Karpas-422 (cell line): ENCODE measurements at regions not wholly inside any gene's neighbourhood (a gene's known extent, or its start where the extent isn't known, plus 50 kb on each side); places are given as distances from the start of the nearest gene placed in this dataset.

Experiments used
- DNase-seq: peaks from one replicate; pipeline ENCODE4 v3.0.0-alpha.2; 2015
- H2AFZ ChIP-seq: fragments of 200-600 bp; sonication (generic); 2 replicates; pipeline ENCODE4 v1.6.1; 2014; ENCODE audit warnings: antibody characterized with exemption, low read length, mixed read lengths
- H3K27ac ChIP-seq: fragments of 200-600 bp; sonication (generic); 2 replicates; pipeline ENCODE4 v1.5.1; 2014; ENCODE audit warnings: mild to moderate bottlenecking, low read length, moderate library complexity
- H3K27me3 ChIP-seq: fragments of 200-600 bp; sonication (generic); 2 replicates; pipeline ENCODE4 v1.6.1; 2014; ENCODE audit warnings: low read length, mixed read lengths
- H3K36me3 ChIP-seq: fragments of 200-600 bp; sonication (generic); 2 replicates; pipeline ENCODE4 v1.6.1; 2014; ENCODE audit warnings: low read length, mixed read lengths; ENCODE audit not compliant: insufficient read depth
- H3K4me1 ChIP-seq: fragments of 200-600 bp; sonication (generic); 2 replicates; pipeline ENCODE4 v1.6.1; 2014; ENCODE audit warnings: mild to moderate bottlenecking, low read length, mixed read lengths
- H3K4me2 ChIP-seq: fragments of 200-600 bp; sonication (generic); 2 replicates; pipeline ENCODE4 v1.6.1; 2014; ENCODE audit warnings: low read length, low read depth, mild to moderate bottlenecking; ENCODE audit not compliant: poor library complexity, severe bottlenecking
- H3K4me3 ChIP-seq: fragments of 200-600 bp; sonication (generic); 2 replicates; pipeline ENCODE4 v1.5.1; 2014; ENCODE audit warnings: mild to moderate bottlenecking, antibody characterized with exemption, low read length, mixed read lengths
- H3K79me2 ChIP-seq: fragments of 200-600 bp; sonication (generic); 2 replicates; pipeline ENCODE4 v1.6.1; 2014; ENCODE audit warnings: mild to moderate bottlenecking, low read length, mixed read lengths
- H3K9ac ChIP-seq: fragments of 200-600 bp; sonication (generic); 2 replicates; pipeline ENCODE4 v1.6.0; 2014; ENCODE audit warnings: low read length
- H3K9me2 ChIP-seq: fragments of 200-600 bp; sonication (generic), shearing (Covaris generic); replicated peaks from 2 replicates; pipeline ENCODE4 v1.6.0; 2014; ENCODE audit warnings: mild to moderate bottlenecking, low read length, moderate library complexity; ENCODE audit not compliant: insufficient read depth
- H3K9me3 ChIP-seq: fragments of 300-700, 200-600 bp; sonication (generic); 2 replicates; pipeline ENCODE4 v1.6.1; 2014; ENCODE audit warnings: low read length, mixed read lengths
- H4K20me1 ChIP-seq: fragments of 200-600 bp; sonication (generic); 2 replicates; pipeline ENCODE4 v1.6.1; 2014; ENCODE audit warnings: mild to moderate bottlenecking, antibody characterized with exemption, low read length, low read depth; ENCODE audit not compliant: insufficient read depth

- no peaks in the 10 kb centered on the region for H3K36me3 ChIP-seq
- no peak overlapping the region for H3K4me2 ChIP-seq
- H3K9me3 ChIP-seq: no peaks in the 10 kb centered on the region
- no peak overlapping the region for H3K27ac ChIP-seq
- H3K9me2 ChIP-seq: no peaks in the 10 kb centered on the region
- H2AFZ ChIP-seq: no peak overlapping the region
- no peak overlapping the region for H3K4me3 ChIP-seq
- H4K20me1 ChIP-seq: no peaks in the 10 kb centered on the region
- H3K4me1 ChIP-seq: no peaks in the 10 kb centered on the region
- H3K27me3 ChIP-seq: no peaks in the 10 kb centered on the region
- no peak for DNase-seq
- H3K79me2 ChIP-seq: no peaks in the 10 kb centered on the region
- no peak overlapping the region for H3K9ac ChIP-seq
Observed at GRCh38 chr15:36359286-36359685, 220.1 kb upstream of the CDIN1 start.

- Histone ChIP-seq H3K27ac (no peak overlapping the region), H3K9ac (no peak overlapping the region), H3K4me3 (no peak overlapping the region), H3K9me3 (no peaks in the 10 kb centered on the region), H2AFZ (no peak overlapping the region), H3K4me1 (no peaks in the 10 kb centered on the region), H3K27me3 (no peaks in the 10 kb centered on the region), H3K36me3 (no peaks in the 10 kb centered on the region), H3K79me2 (no peaks in the 10 kb centered on the region), H4K20me1 (no peaks in the 10 kb centered on the region), H3K4me2 (no peak overlapping the region), H3K9me2 (no peaks in the 10 kb centered on the region)
- no peak for DNase-seq
Observed at GRCh38 chr15:36361351-36361870, 218.0 kb upstream of the CDIN1 start.

GRCh38 chr15:36362509-36362915 is 216.9 kb upstream of the CDIN1 start:
- Histone ChIP-seq H4K20me1 (no peaks in the 10 kb centered on the region), H3K9ac (no peak overlapping the region), H3K4me3 (no peak overlapping the region), H3K27ac (no peak overlapping the region), H3K4me1 (no peaks in the 10 kb centered on the region), H3K36me3 (no peaks in the 10 kb centered on the region), H3K27me3 (no peaks in the 10 kb centered on the region), H2AFZ (no peak overlapping the region), H3K79me2 (no peaks in the 10 kb centered on the region), H3K9me3 (no peaks in the 10 kb centered on the region), H3K4me2 (no peak overlapping the region), H3K9me2 (no peaks in the 10 kb centered on the region)
- DNase-seq: no peak

- no peaks in the 10 kb centered on the region for H3K4me1 ChIP-seq
- no peak overlapping the region for H3K4me3 ChIP-seq
- no peaks in the 10 kb centered on the region for H4K20me1 ChIP-seq
- no peaks in the 10 kb centered on the region for H3K36me3 ChIP-seq
- H3K27ac ChIP-seq: no peak overlapping the region
- no peaks in the 10 kb centered on the region for H3K9me3 ChIP-seq
- no peak for DNase-seq
- no peaks in the 10 kb centered on the region for H3K79me2 ChIP-seq
- H3K9me2 ChIP-seq: no peaks in the 10 kb centered on the region
- H3K4me2 ChIP-seq: no peak overlapping the region
- no peaks in the 10 kb centered on the region for H3K27me3 ChIP-seq
- no peak overlapping the region for H3K9ac ChIP-seq
- no peak overlapping the region for H2AFZ ChIP-seq
Observed at GRCh38 chr15:36363335-36363734, 216.1 kb upstream of the CDIN1 start.

GRCh38 chr15:36364377-36364776 is 215.0 kb upstream of the CDIN1 start:
- Histone ChIP-seq H3K9ac (no peak overlapping the region), H3K9me3 (no peaks in the 10 kb centered on the region), H3K27me3 (no peaks in the 10 kb centered on the region), H3K4me2 (no peak overlapping the region), H3K4me3 (no peak overlapping the region), H2AFZ (no peak overlapping the region), H3K4me1 (no peaks in the 10 kb centered on the region), H4K20me1 (no peaks in the 10 kb centered on the region), H3K79me2 (no peaks in the 10 kb centered on the region), H3K9me2 (no peaks in the 10 kb centered on the region), H3K36me3 (no peaks in the 10 kb centered on the region), H3K27ac (no peak overlapping the region)
- DNase-seq: no peak

GRCh38 chr15:36365963-36366362 is 213.5 kb upstream of the CDIN1 start:
- H3K79me2 ChIP-seq: no peaks in the 10 kb centered on the region
- no peak overlapping the region for H3K4me2 ChIP-seq
- no peaks in the 10 kb centered on the region for H4K20me1 ChIP-seq
- no peak overlapping the region for H3K9ac ChIP-seq
- no peak overlapping the region for H2AFZ ChIP-seq
- no peaks in the 10 kb centered on the region for H3K4me1 ChIP-seq
- no peaks in the 10 kb centered on the region for H3K27me3 ChIP-seq
- no peaks in the 10 kb centered on the region for H3K36me3 ChIP-seq
- H3K4me3 ChIP-seq: no peak overlapping the region
- no peak for DNase-seq
- H3K27ac ChIP-seq: no peak overlapping the region
- H3K9me2 ChIP-seq: no peaks in the 10 kb centered on the region
- no peaks in the 10 kb centered on the region for H3K9me3 ChIP-seq

- no peaks in the 10 kb centered on the region for H3K9me3 ChIP-seq
- no peaks in the 10 kb centered on the region for H3K36me3 ChIP-seq
- H3K9me2 ChIP-seq: no peaks in the 10 kb centered on the region
- H3K4me1 ChIP-seq: no peaks in the 10 kb centered on the region
- H3K4me3 ChIP-seq: no peak overlapping the region
- no peaks in the 10 kb centered on the region for H3K27me3 ChIP-seq
- H4K20me1 ChIP-seq: no peaks in the 10 kb centered on the region
- no peak overlapping the region for H3K27ac ChIP-seq
- DNase-seq: no peak
- no peak overlapping the region for H2AFZ ChIP-seq
- H3K79me2 ChIP-seq: no peaks in the 10 kb centered on the region
- no peak overlapping the region for H3K9ac ChIP-seq
- no peak overlapping the region for H3K4me2 ChIP-seq
Observed at GRCh38 chr15:36370051-36370730, 209.2 kb upstream of the CDIN1 start.

GRCh38 chr15:36370731-36371112 is 208.7 kb upstream of the CDIN1 start:
- no peak overlapping the region for H3K4me3 ChIP-seq
- no peaks in the 10 kb centered on the region for H3K9me3 ChIP-seq
- H3K27ac ChIP-seq: no peak overlapping the region
- H3K79me2 ChIP-seq: no peaks in the 10 kb centered on the region
- H3K36me3 ChIP-seq: no peaks in the 10 kb centered on the region
- no peak overlapping the region for H3K4me2 ChIP-seq
- H3K9me2 ChIP-seq: no peaks in the 10 kb centered on the region
- H3K4me1 ChIP-seq: no peaks in the 10 kb centered on the region
- no peaks in the 10 kb centered on the region for H3K27me3 ChIP-seq
- no peak for DNase-seq
- H2AFZ ChIP-seq: no peak overlapping the region
- H4K20me1 ChIP-seq: no peaks in the 10 kb centered on the region
- no peak overlapping the region for H3K9ac ChIP-seq
